Choroid plexus epithelial cell (primary cell): ENCODE measurements at regions not wholly inside any gene's neighbourhood (a gene's known extent, or its start where the extent isn't known, plus 50 kb on each side); places are given as distances from the start of the nearest gene placed in this dataset.

Source experiments
- DNase-seq: peaks from one replicate; pipeline ENCODE4 v3.0.0-alpha.2; 2010; ENCODE audit warnings: low read depth
- H3K4me3 ChIP-seq: 2 replicates; pipeline ENCODE4 v1.5.1; 2011; ENCODE audit warnings: low read depth, mild to moderate bottlenecking, control low read depth, low read length, moderate library complexity
- TF ChIP-seq, protein P1 (sequence below): conservative IDR thresholded peaks from 2 replicates; pipeline ENCODE4 v1.5.1; 2011; ENCODE audit warnings: low read depth, mild to moderate bottlenecking, control low read depth, inconsistent platforms, low read length, moderate library complexity

- no peak overlapping the region for H3K4me3 ChIP-seq
- TF ChIP-seq, protein P1, sequence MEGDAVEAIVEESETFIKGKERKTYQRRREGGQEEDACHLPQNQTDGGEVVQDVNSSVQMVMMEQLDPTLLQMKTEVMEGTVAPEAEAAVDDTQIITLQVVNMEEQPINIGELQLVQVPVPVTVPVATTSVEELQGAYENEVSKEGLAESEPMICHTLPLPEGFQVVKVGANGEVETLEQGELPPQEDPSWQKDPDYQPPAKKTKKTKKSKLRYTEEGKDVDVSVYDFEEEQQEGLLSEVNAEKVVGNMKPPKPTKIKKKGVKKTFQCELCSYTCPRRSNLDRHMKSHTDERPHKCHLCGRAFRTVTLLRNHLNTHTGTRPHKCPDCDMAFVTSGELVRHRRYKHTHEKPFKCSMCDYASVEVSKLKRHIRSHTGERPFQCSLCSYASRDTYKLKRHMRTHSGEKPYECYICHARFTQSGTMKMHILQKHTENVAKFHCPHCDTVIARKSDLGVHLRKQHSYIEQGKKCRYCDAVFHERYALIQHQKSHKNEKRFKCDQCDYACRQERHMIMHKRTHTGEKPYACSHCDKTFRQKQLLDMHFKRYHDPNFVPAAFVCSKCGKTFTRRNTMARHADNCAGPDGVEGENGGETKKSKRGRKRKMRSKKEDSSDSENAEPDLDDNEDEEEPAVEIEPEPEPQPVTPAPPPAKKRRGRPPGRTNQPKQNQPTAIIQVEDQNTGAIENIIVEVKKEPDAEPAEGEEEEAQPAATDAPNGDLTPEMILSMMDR, result no peak
- no peak for DNase-seq
Measured at GRCh38 chr5:61650661-61651060, 318.6 kb downstream of the ZSWIM6 start.

DNA sequence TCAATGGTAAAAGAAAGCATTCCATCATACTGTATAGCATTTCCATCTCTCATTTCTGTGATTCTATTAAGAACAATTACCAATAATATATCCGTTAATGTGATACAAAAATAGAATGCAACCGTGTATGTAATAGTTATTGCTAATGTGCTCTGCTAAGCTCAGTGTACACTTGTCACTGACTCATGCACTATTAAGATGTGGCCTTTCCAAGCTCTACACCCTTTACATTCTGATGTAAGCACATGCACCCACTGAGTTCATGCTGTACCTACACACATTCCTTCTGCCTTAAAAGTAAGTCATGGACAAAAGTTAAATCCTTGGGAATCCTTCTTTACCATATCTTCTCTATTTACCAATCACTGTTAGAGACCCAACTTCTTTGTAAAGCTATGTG lies 319.1 kb downstream of the ZSWIM6 start:
- TF ChIP-seq, protein P1, result no peak
- DNase-seq, result no peak

GRCh38 chr5:61652916-61653315 lies 320.9 kb downstream of the ZSWIM6 start:
- no peak overlapping the region for H3K4me3 ChIP-seq
- TF ChIP-seq, protein P1, result no peak
- no peak for DNase-seq

More for the DNA sequence above, 319.1 kb downstream of the ZSWIM6 start:
- H3K4me3 ChIP-seq, result no peak overlapping the region

DNA sequence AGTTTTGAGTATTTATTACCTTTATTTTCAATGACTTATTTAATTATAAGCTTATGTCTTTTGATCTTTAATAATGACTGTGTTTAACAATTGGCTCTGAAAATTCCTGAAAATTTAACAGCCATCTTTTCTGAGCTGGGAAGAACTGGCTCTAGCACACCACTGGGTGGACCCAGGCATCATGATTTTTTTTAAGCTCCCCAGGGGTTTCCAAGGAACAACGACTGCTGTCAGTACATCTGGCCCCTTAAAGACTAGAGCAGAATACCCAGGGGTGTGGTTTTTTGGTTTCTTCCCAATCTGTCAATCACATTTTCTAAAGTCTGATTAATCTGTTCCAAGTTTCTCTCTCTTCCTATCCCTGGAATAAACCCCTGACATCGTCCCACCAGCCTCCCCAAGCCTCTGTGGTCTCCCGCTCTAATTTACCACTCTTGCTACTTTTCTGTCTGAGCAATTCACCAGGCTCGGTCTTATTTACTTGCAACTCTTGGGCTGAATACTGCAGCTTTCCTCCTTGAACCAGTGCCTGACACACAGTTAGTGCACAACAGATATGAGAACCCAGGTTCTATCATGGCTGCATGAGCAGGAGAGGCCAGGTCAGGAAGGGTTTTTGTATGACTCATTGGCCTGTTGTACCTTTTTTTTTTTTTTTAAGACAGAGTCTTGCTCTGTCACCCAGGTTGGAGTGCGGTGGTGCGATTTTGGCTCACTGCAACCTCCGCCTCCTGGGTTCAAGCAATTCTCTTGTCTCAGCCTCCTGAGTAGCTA lies 321.9 kb downstream of the ZSWIM6 start:
- no peak for DNase-seq
- H3K4me3 ChIP-seq, result no peak overlapping the region
- TF ChIP-seq, protein P1, result no peak

- TF ChIP-seq, protein P1, result no peak
- DNase-seq, result no peak
- H3K4me3 ChIP-seq, result no peak overlapping the region
Measured at GRCh38 chr5:61654876-61655275, 322.8 kb downstream of the ZSWIM6 start.

DNA sequence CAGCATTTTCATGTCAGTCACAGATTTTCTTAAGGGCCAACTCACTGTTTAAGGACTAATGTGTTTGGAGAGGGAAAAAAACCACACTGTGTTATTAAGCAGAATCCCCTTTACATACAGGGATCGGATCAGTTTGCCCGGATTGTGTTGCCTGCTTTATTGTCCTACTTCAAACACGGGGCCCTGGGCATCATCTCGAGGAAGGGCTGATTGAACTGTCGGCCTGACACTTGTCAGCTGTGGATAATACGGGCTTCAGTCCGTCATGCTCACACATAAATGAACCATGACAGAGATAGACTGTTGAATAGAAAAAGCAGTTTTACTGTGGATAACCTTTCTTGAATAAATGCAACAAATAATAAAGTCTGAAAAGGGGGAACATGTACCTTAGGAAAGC lies 325.0 kb downstream of the ZSWIM6 start:
- no peak for DNase-seq
- TF ChIP-seq, protein P1, result no peak
- no peak overlapping the region for H3K4me3 ChIP-seq

DNA sequence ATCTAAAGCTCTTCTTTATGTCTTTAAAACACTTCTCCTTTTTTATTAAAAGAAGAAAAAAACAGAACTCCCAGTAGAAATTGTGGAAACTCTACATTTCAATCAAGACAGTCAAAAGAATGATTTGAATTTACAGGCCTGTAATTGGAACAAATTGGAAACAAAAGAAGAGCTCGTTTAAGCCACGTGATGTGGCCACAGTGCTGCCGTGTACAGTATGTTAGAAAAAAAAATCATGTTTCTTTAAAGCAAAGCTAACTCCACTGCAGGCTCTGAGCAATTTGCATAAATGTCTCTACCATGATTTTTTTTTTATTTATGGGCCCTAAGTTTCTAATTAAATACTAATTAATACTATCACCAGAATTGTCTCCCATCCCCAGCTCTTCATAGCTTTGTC lies 325.6 kb downstream of the ZSWIM6 start:
- no peak overlapping the region for H3K4me3 ChIP-seq
- DNase-seq, result no peak
- TF ChIP-seq, protein P1, result no peak
